NT2/D1 (cell line): ENCODE measurements at regions not wholly inside any gene's neighbourhood (a gene's known extent, or its start where the extent isn't known, plus 50 kb on each side); places are given as distances from the start of the nearest gene placed in this dataset.

Source experiments
- SUZ12 ChIP-seq: IDR thresholded peaks from 2 replicates; pipeline ENCODE4 v1.6.1; 2011; ENCODE audit not compliant: insufficient read length, insufficient read depth; ENCODE audit errors: extremely low read depth
- YY1 ChIP-seq: IDR thresholded peaks from 2 replicates; pipeline ENCODE4 v1.6.1; 2011; ENCODE audit not compliant: insufficient read length, insufficient read depth
- ZNF274 ChIP-seq: IDR thresholded peaks from 2 replicates; pipeline ENCODE4 v1.6.1; 2011; ENCODE audit warnings: mild to moderate bottlenecking, low read depth, low read length

DNA sequence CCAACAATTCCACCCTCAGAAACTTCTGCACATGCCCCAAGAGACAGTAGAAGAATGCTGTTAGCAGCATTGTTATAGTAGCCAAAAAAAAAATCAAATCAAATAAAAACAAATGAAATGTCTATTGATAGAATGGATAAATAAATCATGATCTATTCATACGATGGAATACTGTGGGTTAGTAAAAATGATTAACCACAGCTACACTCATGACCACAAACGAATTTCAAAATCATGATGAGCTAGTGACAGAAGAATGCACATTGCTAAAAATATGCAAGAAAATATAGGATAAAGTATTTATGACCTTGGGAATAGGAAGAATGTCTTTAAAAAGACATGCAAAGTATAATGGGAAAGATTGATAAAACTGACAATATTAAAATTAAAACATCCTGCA, 57.5 kb upstream of the ACAN start:
- TF ChIP-seq ZNF274: no peak
- TF ChIP-seq YY1: no peak
- no peak for TF ChIP-seq SUZ12
